EH (cell line): ENCODE measurements at regions not wholly inside any gene's neighbourhood (a gene's known extent, or its start where the extent isn't known, plus 50 kb on each side); places are given as distances from the start of the nearest gene placed in this dataset.
"Not testable (repeated sequence)": the region's sequence is repeated elsewhere in the genome, so short reads cannot be mapped to it uniquely, and the experiment has no call there.

Source experiments
- DNase-seq: peaks from one replicate; pipeline ENCODE4 v3.0.0-alpha.2; 2015; ENCODE audit warnings: low read depth

GRCh38 chr5:118552146-118552545 is 436.2 kb downstream of the DTWD2 start:
- no peak for DNase-seq

GRCh38 chr5:118551716-118552115 is 436.6 kb downstream of the DTWD2 start:
- no peak for DNase-seq

- peak; percentile 10 for DNase-seq
Observed at GRCh38 chr5:118551031-118551430, 437.3 kb downstream of the DTWD2 start.

GRCh38 chr5:118548761-118549720 is 439.3 kb downstream of the DTWD2 start:
- peak; percentile 75 for DNase-seq

GRCh38 chr5:118545470-118545869 is 442.9 kb downstream of the DTWD2 start:
- DNase-seq: no peak

GRCh38 chr5:118544887-118545449 is 443.4 kb downstream of the DTWD2 start:
- DNase-seq: no peak

- no peak for DNase-seq
Observed at GRCh38 chr5:118533923-118534322, 454.4 kb downstream of the DTWD2 start.

GRCh38 chr5:118533156-118533555 is 455.2 kb downstream of the DTWD2 start:
- no peak for DNase-seq

GRCh38 chr5:118531276-118531675 is 457.1 kb downstream of the DTWD2 start:
- DNase-seq: no peak

- no peak for DNase-seq
Observed at GRCh38 chr5:118529361-118530144, 458.8 kb downstream of the DTWD2 start.

GRCh38 chr5:118522626-118523025 is 465.7 kb downstream of the DTWD2 start:
- no peak for DNase-seq

GRCh38 chr5:118520771-118521415 is 467.5 kb downstream of the DTWD2 start:
- DNase-seq: no peak

GRCh38 chr5:118519466-118519865 is 468.9 kb downstream of the DTWD2 start:
- no peak for DNase-seq

GRCh38 chr5:118518720-118519119 is 469.6 kb downstream of the DTWD2 start:
- DNase-seq: no peak

- no peak for DNase-seq
Observed at GRCh38 chr5:118511846-118512245, 476.5 kb downstream of the DTWD2 start.

- no peak for DNase-seq
Observed at GRCh38 chr5:118506217-118506852, 482.0 kb downstream of the DTWD2 start.

GRCh38 chr5:118502232-118502631 is 486.1 kb downstream of the DTWD2 start:
- DNase-seq: not testable (repeated sequence)

GRCh38 chr5:118491351-118491750 is 497.0 kb downstream of the DTWD2 start:
- no peak for DNase-seq

- DNase-seq: no peak
Observed at GRCh38 chr5:118486647-118487225, 501.6 kb downstream of the DTWD2 start.

GRCh38 chr5:118479285-118479684 is 509.1 kb downstream of the DTWD2 start:
- DNase-seq: no peak

GRCh38 chr5:118478852-118479251 is 509.5 kb downstream of the DTWD2 start:
- no peak for DNase-seq
